CD4-positive, alpha-beta T cell treated with Interleukin-21 for 1 hour (primary cell): ENCODE measurements at regions not wholly inside any gene's neighbourhood (a gene's known extent, or its start where the extent isn't known, plus 50 kb on each side); places are given as distances from the start of the nearest gene placed in this dataset.

Source experiments
- DNase-seq: peaks from one replicate; pipeline ENCODE4 v3.0.0-alpha.2; 2020

DNA sequence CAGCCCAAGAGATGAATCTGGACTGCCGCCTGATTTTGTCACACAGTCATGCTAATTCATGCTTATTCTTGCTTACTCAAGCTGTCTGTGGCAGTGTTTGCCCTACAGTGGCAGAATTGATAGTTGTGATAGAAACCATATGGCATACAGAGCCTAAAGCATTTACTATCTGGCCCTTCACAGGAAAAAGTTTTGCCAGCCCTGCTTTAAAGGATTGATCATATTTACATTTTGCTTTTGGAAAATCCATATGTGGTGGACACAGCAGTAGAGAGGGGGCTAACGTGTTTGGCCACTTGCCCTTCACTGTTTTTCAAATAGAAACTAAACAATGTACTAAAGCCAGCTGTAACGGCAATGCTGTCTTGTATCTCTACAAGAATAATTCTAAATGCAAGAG, 974.0 kb upstream of the GHITM start:
- DNase-seq, result no peak

DNA sequence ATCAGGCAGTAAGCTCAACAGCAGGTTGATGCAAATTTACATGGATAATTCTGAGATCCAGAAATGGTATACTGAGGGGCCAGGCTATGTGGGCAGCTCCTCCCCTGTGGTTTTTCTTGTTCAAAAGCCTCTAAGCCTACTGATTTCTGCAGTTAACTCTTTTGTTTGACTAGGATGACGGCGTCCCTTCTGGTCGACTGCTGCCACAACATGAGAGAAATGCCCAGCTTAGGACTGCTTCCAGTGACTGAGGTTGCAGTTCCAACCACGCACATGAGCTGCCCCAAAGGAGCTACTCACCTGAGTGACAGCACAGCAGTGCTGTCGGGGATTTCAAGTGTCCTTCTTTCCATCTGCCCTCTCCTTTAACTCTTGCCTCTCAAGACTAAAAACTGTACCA, 973.0 kb upstream of the GHITM start:
- no peak for DNase-seq

GRCh38 chr10:83167081-83167480, 972.2 kb upstream of the GHITM start:
- DNase-seq, result no peak

DNA sequence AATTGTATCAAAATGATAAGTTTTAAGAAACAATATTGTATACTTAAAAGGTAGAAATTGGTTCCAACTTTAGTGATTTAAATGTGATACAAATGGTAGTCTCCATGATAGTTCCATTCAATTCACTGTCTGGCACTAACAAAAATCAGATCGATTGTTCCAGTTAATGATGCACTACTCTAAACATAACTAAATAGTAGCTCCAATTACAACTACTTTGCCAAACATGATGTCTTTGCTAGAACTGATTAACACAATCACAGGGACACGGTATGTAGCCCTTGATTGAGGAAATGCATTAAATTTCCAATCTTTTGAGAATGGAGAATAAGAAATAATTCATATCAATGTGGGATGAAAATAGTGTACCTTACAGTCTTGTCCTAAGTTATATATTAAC, 962.4 kb upstream of the GHITM start:
- no peak for DNase-seq

DNA sequence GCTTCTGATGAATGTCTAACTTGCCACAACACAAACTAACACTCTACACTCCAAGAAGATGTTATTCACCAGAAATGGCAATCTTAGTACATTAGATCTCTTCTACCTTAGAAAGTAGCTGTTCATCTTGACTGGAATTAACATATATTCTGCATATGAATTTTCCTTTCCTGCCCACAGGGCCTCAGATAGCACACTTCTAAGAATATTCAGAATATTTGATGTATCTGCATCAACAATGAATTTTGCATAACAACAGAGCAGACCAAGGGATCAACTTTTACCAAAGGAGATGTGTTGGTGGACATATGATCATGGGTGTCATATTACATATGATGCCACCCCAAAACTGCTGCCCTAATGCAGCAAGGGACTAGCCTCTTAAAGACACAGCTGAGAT, 960.8 kb upstream of the GHITM start:
- no peak for DNase-seq

- no peak for DNase-seq
Measured at GRCh38 chr10:83179371-83179770, 959.9 kb upstream of the GHITM start.

- no peak for DNase-seq
Measured at GRCh38 chr10:83182076-83182475, 957.2 kb upstream of the GHITM start.

- DNase-seq, result no peak
Measured at GRCh38 chr10:83184641-83185040, 954.7 kb upstream of the GHITM start.

DNA sequence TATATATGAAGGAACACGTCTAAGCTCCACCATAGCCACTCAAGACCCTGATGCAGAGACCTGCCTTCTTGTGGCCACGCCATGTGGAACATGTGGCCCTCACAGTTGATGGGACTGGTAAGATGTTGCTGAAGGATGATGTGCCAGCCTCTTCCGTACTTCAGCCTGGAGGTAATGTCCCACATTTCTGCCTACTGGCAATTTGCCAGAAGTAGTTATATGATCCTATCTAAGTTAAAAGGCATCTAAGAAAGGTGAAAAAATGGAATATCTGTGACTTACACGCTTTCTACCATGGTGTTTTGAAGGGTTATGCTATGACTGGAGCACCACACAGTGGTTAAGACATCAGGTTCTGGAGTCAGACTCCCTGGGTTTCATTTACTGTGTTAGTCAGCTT, 948.7 kb upstream of the GHITM start:
- no peak for DNase-seq

GRCh38 chr10:83193026-83193425, 946.3 kb upstream of the GHITM start:
- no peak for DNase-seq

GRCh38 chr10:83195021-83195420, 944.3 kb upstream of the GHITM start:
- DNase-seq, result no peak

DNA sequence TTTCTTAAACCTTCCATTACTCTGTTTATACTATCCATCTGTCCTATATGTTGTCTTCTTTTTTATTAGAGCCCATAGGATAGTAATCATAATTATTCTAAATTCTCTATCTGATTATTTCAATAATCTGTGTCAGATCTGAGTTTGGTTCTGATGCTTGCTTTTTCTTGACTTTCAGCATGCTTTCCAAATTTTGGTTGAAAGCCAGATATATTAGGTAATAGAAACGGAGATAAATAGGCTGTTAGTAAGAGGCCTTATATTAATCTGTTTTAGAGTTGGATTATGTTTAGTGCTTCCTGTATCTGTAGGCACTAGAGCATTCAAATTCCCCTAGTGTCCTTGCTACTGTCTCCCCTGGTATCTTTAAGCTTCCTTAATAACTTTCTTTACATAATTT, 939.9 kb upstream of the GHITM start:
- DNase-seq, result no peak

GRCh38 chr10:83205861-83206260, 933.4 kb upstream of the GHITM start:
- no peak for DNase-seq

GRCh38 chr10:83212632-83213334, 926.5 kb upstream of the GHITM start:
- no peak for DNase-seq

DNA sequence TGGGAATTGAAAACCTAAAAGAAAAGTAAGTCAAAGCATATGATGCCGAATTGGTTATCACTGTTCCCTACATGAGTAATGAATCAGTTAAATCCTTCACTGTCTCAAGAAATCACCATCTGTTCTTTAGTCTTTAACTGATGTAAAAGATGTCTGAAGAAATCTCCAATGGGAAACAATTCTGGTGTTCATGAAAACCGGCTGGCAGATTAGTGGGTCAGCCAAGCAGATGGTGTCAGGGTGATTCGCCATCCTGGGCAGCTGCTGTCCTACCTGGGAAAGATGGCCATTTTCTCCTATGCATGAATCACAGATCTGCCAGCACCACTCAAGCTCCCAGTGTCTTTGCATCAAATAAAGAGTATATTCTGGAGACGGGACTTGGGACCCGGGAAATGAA, 925.2 kb upstream of the GHITM start:
- DNase-seq, result no peak

DNA sequence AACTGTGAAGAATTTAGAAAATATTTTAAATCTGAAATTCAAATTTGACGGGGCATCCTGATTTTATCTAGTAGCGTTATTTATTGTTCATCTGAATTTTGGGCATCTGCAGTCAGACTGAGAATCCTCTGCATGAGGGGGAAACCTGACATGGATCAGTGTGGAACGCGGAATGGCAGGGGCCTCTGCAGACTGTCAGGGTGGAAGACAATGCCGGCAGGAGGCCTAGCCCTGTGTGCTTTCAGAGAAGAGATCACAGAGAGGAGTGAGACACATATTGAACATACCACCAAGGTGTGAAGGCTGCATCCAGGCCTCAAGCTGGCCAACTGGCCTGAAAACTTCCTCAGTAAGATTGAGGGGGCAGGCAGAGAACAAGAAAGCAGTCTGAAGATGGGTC, 921.1 kb upstream of the GHITM start:
- no peak for DNase-seq

DNA sequence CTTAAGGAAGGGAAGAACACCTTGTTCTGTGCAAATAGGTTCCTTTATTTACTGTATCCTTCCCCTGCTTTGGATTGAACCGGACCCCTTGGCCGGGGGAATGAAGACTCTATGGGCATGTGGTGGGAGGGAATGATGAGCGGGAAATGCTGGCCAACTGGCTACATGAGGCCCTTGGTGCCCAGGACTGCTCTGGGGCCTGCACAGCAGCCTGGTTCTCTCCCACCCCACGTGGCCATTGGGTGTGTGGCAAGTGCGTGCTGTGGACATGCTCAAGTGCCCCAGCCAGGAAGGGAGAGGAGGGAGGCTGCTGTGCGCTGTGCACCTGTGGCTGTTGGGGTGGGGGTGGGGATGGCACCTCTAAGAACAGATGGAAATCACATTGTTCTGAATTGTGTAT, 917.0 kb upstream of the GHITM start:
- DNase-seq, result no peak

DNA sequence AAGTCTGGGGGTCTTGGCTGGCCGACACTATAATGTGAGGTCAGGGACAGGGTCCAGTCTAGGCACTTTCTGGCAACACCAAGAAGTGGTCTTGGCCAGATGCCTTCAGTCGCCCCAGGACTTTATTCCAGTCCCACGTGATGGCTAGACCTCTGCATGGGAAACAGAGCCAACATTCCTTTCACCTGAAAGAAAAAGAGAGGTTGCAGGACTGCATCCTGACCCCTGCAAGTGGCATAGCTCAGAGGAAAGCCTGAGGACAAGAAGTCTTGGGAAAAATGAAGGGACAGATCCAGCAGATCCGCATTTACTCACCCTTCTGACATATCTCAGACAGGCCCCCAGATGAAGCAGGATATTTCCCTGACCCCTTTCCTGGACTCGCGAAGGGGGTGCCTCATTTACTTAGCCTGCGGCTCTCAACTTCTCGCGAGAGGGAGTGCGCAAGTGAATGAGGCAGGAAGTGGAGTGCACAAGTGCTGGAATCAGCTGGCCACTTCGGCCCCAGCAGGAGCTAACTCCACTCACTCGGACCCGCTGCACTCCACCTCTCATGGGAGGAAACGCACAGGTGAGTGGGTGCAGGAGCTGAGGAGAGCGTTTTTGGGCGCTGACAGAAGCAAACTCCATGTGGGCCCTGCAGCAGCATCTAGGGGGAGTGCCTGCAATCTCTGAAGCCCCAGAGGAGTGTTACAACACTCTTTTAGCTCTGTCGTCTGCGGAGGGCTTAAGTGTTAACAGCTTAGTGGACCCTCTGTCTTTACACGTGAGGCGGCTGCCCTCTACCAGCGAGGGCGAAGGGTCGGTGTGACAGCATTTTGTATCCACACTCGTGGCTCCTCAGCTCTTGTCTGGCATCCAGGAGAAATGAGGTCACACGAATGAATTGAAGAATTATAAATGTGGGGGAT, 916.2 kb upstream of the GHITM start:
- no peak for DNase-seq

GRCh38 chr10:83225781-83226180, 913.5 kb upstream of the GHITM start:
- DNase-seq, result no peak

DNA sequence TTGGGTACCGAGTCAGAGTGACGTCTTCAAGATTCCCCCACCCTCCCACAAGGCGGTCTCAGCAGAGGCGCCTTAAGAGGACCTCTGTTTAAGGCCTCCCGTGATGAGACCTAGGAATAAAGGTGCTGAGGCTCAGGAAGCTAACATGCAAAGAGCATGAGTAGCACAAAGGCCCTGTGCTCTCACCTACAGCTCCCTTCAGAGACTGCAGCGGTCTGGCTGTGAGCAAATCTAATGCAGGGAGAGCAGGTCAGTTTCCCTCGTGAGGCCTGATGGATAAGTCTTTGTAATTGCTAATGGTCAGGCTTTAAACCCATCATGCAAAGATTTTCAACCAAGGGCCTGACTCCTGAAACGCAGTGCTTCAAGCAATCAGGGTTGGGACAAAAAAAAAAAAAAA, 909.3 kb upstream of the GHITM start:
- DNase-seq, result no peak

- DNase-seq, result no peak
Measured at GRCh38 chr10:83233691-83234090, 905.6 kb upstream of the GHITM start.

DNA sequence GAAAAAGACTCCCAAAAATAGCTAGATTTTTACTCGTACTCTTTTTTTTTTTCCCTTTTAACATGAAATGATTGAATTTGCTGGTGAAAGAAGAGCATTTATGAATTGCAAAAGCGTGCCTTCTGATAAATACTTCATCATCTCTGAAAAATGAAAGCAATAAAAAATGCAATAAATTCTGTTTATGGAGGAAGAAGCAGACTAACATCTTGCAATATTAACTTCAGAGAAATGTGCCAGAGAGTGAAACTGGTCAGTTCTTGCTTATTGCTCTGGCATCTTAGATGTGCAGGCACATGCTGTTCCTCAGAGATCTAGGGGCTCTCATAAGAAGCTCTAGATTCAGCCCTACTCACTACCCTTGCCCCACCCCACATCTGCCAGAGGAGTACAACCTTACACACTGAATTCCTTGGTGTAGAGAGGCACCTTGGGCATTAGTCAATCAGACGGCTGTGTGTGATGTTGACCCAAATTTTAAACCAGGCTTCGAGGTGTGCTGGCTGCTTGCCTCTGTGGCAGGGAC, 891.1 kb upstream of the GHITM start:
- DNase-seq, result no peak

- no peak for DNase-seq
Measured at GRCh38 chr10:83250396-83250795, 888.9 kb upstream of the GHITM start.

- no peak for DNase-seq
Measured at GRCh38 chr10:83252169-83252568, 887.1 kb upstream of the GHITM start.
